WTC11 (cell line): ENCODE measurements at regions not wholly inside any gene's neighbourhood (a gene's known extent, or its start where the extent isn't known, plus 50 kb on each side); places are given as distances from the start of the nearest gene placed in this dataset.

ENCODE experiments used
- ATAC-seq: fragments of 200-7000 bp; cut with Tn5 transposase; 2 replicates; pipeline ENCODE4 v1.10.0; 2021; ENCODE audit warnings: mild to moderate bottlenecking, moderate library complexity
- CTCF ChIA-PET: fragments of 300-600 bp; sonication (Branson Sonifier 250); formaldehyde crosslinking; loops from one replicate; lab custom pipeline; 2021; ENCODE audit warnings: antibody characterized with exemption; lab: Charles Lee
- POLR2A ChIA-PET: fragments of 350-600 bp; sonication (Branson Sonifier 250); formaldehyde crosslinking; loops from one replicate; lab custom pipeline; 2021; ENCODE audit warnings: antibody characterized with exemption; lab: Charles Lee
- DNase-seq: peaks from one replicate; pipeline ENCODE4 v3.0.0; 2021; ENCODE audit warnings: low spot score
- H3K27ac Mint-ChIP-seq: 2 replicates; pipeline ENCODE4 v1.8.0; 2021; ENCODE audit warnings: mixed read lengths
- H3K27me3 Mint-ChIP-seq: 2 replicates; pipeline ENCODE4 v1.8.0; 2021; ENCODE audit warnings: low read depth, mild to moderate bottlenecking, moderate library complexity, mixed read lengths
- H3K36me3 Mint-ChIP-seq: 2 replicates; pipeline ENCODE4 v1.8.0; 2021; ENCODE audit warnings: mixed read lengths
- H3K4me1 Mint-ChIP-seq: 2 replicates; pipeline ENCODE4 v1.8.0; 2022; ENCODE audit warnings: mixed read lengths
- H3K4me3 Mint-ChIP-seq: 2 replicates; pipeline ENCODE4 v1.8.0; 2021; ENCODE audit warnings: mild to moderate bottlenecking, moderate library complexity, mixed read lengths
- H3K9me3 Mint-ChIP-seq: 2 replicates; pipeline ENCODE4 v1.8.0; 2021; ENCODE audit warnings: mixed read lengths
- CREB1 ChIP-seq: sonication (generic); formaldehyde crosslinking; IDR thresholded peaks from 2 replicates; pipeline ENCODE4 v1.8.0; 2023; ENCODE audit warnings: mild to moderate bottlenecking, missing genetic modification reagents
- CTCF ChIP-seq: fragments of 200-600 bp; IDR thresholded peaks from 2 replicates; pipeline ENCODE4 v1.8.0; 2022; ENCODE audit warnings: antibody characterized with exemption
- E2F1 ChIP-seq: sonication (generic); formaldehyde crosslinking; IDR thresholded peaks from 2 replicates; pipeline ENCODE4 v1.8.0; 2022; ENCODE audit warnings: mild to moderate bottlenecking, missing genetic modification reagents
- ELF4 ChIP-seq: sonication (generic); formaldehyde crosslinking; IDR thresholded peaks from 2 replicates; pipeline ENCODE4 v1.8.1; 2022; ENCODE audit warnings: low read depth, mild to moderate bottlenecking, moderate library complexity, missing genetic modification reagents
- ETV6 ChIP-seq: sonication (generic); formaldehyde crosslinking; IDR thresholded peaks from 2 replicates; pipeline ENCODE4 v1.8.1; 2022; ENCODE audit warnings: mild to moderate bottlenecking, missing genetic modification reagents
- FOXK1 ChIP-seq: sonication (generic); formaldehyde crosslinking; IDR thresholded peaks from 2 replicates; pipeline ENCODE4 v1.8.0; 2022; ENCODE audit warnings: mild to moderate bottlenecking, moderate library complexity, missing genetic modification reagents
- HMGXB4 ChIP-seq: sonication (generic); formaldehyde crosslinking; IDR thresholded peaks from 2 replicates; pipeline ENCODE4 v1.8.1; 2023; ENCODE audit warnings: mild to moderate bottlenecking, moderate library complexity, missing genetic modification reagents
- NFE2L1 ChIP-seq: sonication (generic); formaldehyde crosslinking; IDR thresholded peaks from 2 replicates; pipeline ENCODE4 v1.8.1; 2023; ENCODE audit warnings: missing genetic modification reagents
- PRDM15 ChIP-seq: sonication (generic); formaldehyde crosslinking; IDR thresholded peaks from 2 replicates; pipeline ENCODE4 v1.8.0; 2022; ENCODE audit warnings: missing genetic modification reagents
- RORB ChIP-seq: fragments of 250-450 bp; sonication (Bioruptor Pico); IDR thresholded peaks from 2 replicates; pipeline ENCODE4 v1.9.0; 2021; ENCODE audit warnings: mild to moderate bottlenecking
- SP1 ChIP-seq: sonication (generic); formaldehyde crosslinking; conservative IDR thresholded peaks from 2 replicates; pipeline ENCODE4 v1.8.1; 2022; ENCODE audit warnings: missing genetic modification reagents
- TP53 ChIP-seq: sonication (generic); formaldehyde crosslinking; IDR thresholded peaks from 2 replicates; pipeline ENCODE4 v1.8.1; 2023; ENCODE audit warnings: mild to moderate bottlenecking, missing genetic modification reagents
- ZNF138 ChIP-seq: sonication (generic); formaldehyde crosslinking; conservative IDR thresholded peaks from 2 replicates; pipeline ENCODE4 v1.8.1; 2022; ENCODE audit warnings: mild to moderate bottlenecking, moderate library complexity, missing genetic modification reagents
- ZNF425 ChIP-seq: fragments of 250-450 bp; sonication (Bioruptor Pico); conservative IDR thresholded peaks from 2 replicates; pipeline ENCODE4 v1.9.0; 2021; ENCODE audit warnings: mild to moderate bottlenecking
- ZNF512 ChIP-seq: sonication (generic); formaldehyde crosslinking; IDR thresholded peaks from 2 replicates; pipeline ENCODE4 v1.8.1; 2022; ENCODE audit warnings: missing genetic modification reagents, borderline replicate concordance

GRCh38 chr5:159765135-159765433 lies 151.2 kb upstream of the ADRA1B start (continued):
- TF ChIP-seq ZNF512 (CRISPR knock-in tag), result no peak

GRCh38 chr5:159765760-159766517 lies 150.3 kb upstream of the ADRA1B start:
- Mint-ChIP-seq H3K4me3 (no peak overlapping the region), H3K27me3 (no peaks in the 10 kb centered on the region; the same call in 1 of the 2 replicates), H3K36me3 (peaks cover 3% of the 10 kb centered on the region; the same call in 1 of the 2 replicates), H3K4me1 (peaks cover 48% of the 10 kb centered on the region), H3K27ac (no peak overlapping the region), H3K9me3 (peaks cover 12% of the 10 kb centered on the region)
- ChIA-PET CTCF (no interaction called here), POLR2A (no interaction called here)
- no peak for DNase-seq
- TF ChIP-seq ZNF425 (CRISPR knock-in tag), result no peak
- TF ChIP-seq ELF4, result no peak
- no peak for TF ChIP-seq ETV6 (CRISPR knock-in tag)
- no peak for TF ChIP-seq FOXK1 (CRISPR knock-in tag)
- TF ChIP-seq SP1 (CRISPR knock-in tag), result no peak
- no peak for TF ChIP-seq CTCF
- no peak for TF ChIP-seq HMGXB4
- no peak for TF ChIP-seq TP53 (CRISPR knock-in tag)
- no peak for TF ChIP-seq NFE2L1 (CRISPR knock-in tag)
- no peak for TF ChIP-seq RORB (CRISPR knock-in tag)
- no peak for TF ChIP-seq E2F1 (CRISPR knock-in tag)
- TF ChIP-seq PRDM15 (CRISPR knock-in tag), result no peak
- TF ChIP-seq CREB1 (CRISPR knock-in tag), result no peak
- TF ChIP-seq ZNF138 (CRISPR knock-in tag), result no peak
- ATAC-seq, result no peak
